A673 (cell line): ENCODE measurements at regions not wholly inside any gene's neighbourhood (a gene's known extent, or its start where the extent isn't known, plus 50 kb on each side); places are given as distances from the start of the nearest gene placed in this dataset.

ENCODE experiments used
- CTCF ChIP-seq: fragments of 300-800, 200-600 bp; sonication (generic); conservative IDR thresholded peaks from 2 replicates; pipeline ENCODE4 v1.5.1; 2017; ENCODE audit warnings: low read depth, mild to moderate bottlenecking, antibody characterized with exemption, low read length, moderate library complexity, mixed read lengths
- EZH2 ChIP-seq: fragments of 200-600 bp; sonication (generic); IDR thresholded peaks from 2 replicates; pipeline ENCODE4 v1.6.1; 2017; ENCODE audit warnings: borderline replicate concordance, low read depth, mild to moderate bottlenecking, mixed read lengths, antibody characterized with exemption, low read length; ENCODE audit not compliant: poor library complexity, severe bottlenecking

GRCh38 chr10:89909752-89910151, 208.4 kb downstream of the KIF20B start:
- TF ChIP-seq CTCF (no peak), EZH2 (no peak)
